DMS 273 (cell line): ENCODE measurements at regions not wholly inside any gene's neighbourhood (a gene's known extent, or its start where the extent isn't known, plus 50 kb on each side); places are given as distances from the start of the nearest gene placed in this dataset.
"Not testable (repeated sequence)": the region's sequence is repeated elsewhere in the genome, so short reads cannot be mapped to it uniquely, and the experiment has no call there.

Experiments
- DNase-seq: peaks from one replicate; lab custom pipeline; 2025; ENCODE audit not compliant: unreplicated experiment; lab: John Stamatoyannopoulos, UW

GRCh38 chr5:39933061-39933460 is 508.3 kb upstream of the DAB2 start:
- no peak for DNase-seq

- DNase-seq: no peak
Measured at GRCh38 chr5:39928709-39929108, 503.9 kb upstream of the DAB2 start.

- no peak for DNase-seq
Measured at GRCh38 chr5:39919876-39920275, 495.1 kb upstream of the DAB2 start.

GRCh38 chr5:39912906-39913305 is 488.1 kb upstream of the DAB2 start:
- DNase-seq: no peak

- DNase-seq: not testable (repeated sequence)
Measured at GRCh38 chr5:39907267-39907951, 482.6 kb upstream of the DAB2 start.

GRCh38 chr5:39906146-39906545 is 481.4 kb upstream of the DAB2 start:
- DNase-seq: no peak

GRCh38 chr5:39905356-39905755 is 480.6 kb upstream of the DAB2 start:
- DNase-seq: no peak

- no peak for DNase-seq
Measured at GRCh38 chr5:39902626-39903025, 477.8 kb upstream of the DAB2 start.

GRCh38 chr5:39898731-39899130 is 474.0 kb upstream of the DAB2 start:
- no peak for DNase-seq

- no peak for DNase-seq
Measured at GRCh38 chr5:39896706-39897105, 471.9 kb upstream of the DAB2 start.

GRCh38 chr5:39896104-39896503 is 471.3 kb upstream of the DAB2 start:
- no peak for DNase-seq

GRCh38 chr5:39892708-39893107 is 467.9 kb upstream of the DAB2 start:
- DNase-seq: no peak

GRCh38 chr5:39891376-39891775 is 466.6 kb upstream of the DAB2 start:
- no peak for DNase-seq

GRCh38 chr5:39880985-39881384 is 456.2 kb upstream of the DAB2 start:
- DNase-seq: no peak

GRCh38 chr5:39877479-39877878 is 452.7 kb upstream of the DAB2 start:
- no peak for DNase-seq

- DNase-seq: no peak
Measured at GRCh38 chr5:39876146-39876545, 451.4 kb upstream of the DAB2 start.

GRCh38 chr5:39870137-39870536 is 445.4 kb upstream of the DAB2 start:
- no peak for DNase-seq

- DNase-seq: no peak
Measured at GRCh38 chr5:39869396-39869795, 444.6 kb upstream of the DAB2 start.

- no peak for DNase-seq
Measured at GRCh38 chr5:39867923-39868322, 443.1 kb upstream of the DAB2 start.

GRCh38 chr5:39863926-39864552 is 439.3 kb upstream of the DAB2 start:
- DNase-seq: no peak

GRCh38 chr5:39857041-39857440 is 432.3 kb upstream of the DAB2 start:
- DNase-seq: no peak

GRCh38 chr5:39854771-39855410 is 430.1 kb upstream of the DAB2 start:
- no peak for DNase-seq
